ENCODE measurements at regions not wholly inside any gene's neighbourhood (a gene's known extent, or its start where the extent isn't known, plus 50 kb on each side); places are given as distances from the start of the nearest gene placed in this dataset.

- H3K36me3 ChIP-seq: no peaks in the 10 kb centered on the region
- intact Hi-C loops (cut with DNase I; ENCODE audit: low total_unique reads): no loop called here
- H3K9me3 ChIP-seq: no peaks in the 10 kb centered on the region
- DNase-seq (no peak), ATAC-seq (no peak)
- TF ChIP-seq, protein P1, sequence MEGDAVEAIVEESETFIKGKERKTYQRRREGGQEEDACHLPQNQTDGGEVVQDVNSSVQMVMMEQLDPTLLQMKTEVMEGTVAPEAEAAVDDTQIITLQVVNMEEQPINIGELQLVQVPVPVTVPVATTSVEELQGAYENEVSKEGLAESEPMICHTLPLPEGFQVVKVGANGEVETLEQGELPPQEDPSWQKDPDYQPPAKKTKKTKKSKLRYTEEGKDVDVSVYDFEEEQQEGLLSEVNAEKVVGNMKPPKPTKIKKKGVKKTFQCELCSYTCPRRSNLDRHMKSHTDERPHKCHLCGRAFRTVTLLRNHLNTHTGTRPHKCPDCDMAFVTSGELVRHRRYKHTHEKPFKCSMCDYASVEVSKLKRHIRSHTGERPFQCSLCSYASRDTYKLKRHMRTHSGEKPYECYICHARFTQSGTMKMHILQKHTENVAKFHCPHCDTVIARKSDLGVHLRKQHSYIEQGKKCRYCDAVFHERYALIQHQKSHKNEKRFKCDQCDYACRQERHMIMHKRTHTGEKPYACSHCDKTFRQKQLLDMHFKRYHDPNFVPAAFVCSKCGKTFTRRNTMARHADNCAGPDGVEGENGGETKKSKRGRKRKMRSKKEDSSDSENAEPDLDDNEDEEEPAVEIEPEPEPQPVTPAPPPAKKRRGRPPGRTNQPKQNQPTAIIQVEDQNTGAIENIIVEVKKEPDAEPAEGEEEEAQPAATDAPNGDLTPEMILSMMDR (IDR thresholded peaks at IDR 0.05 in 4 of 5, conservative IDR thresholded peaks at IDR 0.05 in 1 of 5): no peak
- no peak for TF ChIP-seq POLR2A (IDR thresholded peaks at IDR 0.05)
- H3K27me3 ChIP-seq: no peaks in the 10 kb centered on the region
- peaks cover 20 to 43% of the 10 kb centered on the region in 2 donors for H3K4me1 ChIP-seq
- in situ Hi-C loops (cut with MboI; ENCODE audit: low sequenced_read_pairs in 4 of 4): no loop called here
- H3K27ac ChIP-seq: no peak overlapping the region
- H3K4me3 ChIP-seq: no peak overlapping the region
Observed at GRCh38 chr3:194874783-194875182, 189.1 kb downstream of the FAM43A start.

DNA sequence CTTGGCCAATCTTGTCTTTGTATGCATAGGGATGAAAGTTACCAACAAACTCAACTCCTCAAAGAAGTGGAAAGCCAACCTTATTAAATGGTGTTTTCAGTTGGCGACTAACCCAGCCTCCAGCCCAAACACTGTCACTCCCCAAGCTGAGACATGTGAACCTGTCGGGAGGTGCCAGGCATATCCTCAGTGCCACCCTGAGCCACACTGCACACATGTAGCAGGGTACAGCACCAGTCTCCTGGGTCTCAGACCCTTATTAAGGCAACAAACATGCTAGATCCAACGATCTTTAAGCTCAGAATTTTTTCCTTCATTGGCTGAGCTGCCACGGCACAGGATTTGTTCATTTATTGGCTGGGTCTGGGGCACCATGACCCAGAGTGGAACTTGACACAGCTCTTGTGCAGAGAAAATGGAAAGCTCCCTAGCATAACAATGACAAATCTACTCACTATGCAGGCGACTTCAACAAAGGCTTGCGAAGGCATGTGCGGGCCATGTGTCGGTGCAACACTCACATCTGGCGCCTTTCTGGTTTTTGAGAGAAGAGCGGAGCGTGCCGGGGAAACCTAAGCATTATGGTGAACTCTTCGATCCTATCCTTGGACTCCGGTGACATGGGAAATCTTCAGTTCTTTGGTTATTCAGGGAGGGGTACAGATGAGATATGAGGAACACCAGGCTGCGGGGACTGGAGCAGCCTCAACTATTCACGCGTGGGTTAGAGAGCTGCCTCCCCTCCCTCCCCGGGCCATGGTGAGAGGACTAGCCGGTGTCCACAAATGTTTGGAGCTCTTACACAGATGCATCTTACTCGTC, 190.1 kb downstream of the FAM43A start:
- Histone ChIP-seq H3K27ac (no peak overlapping the region), H3K4me1 (peaks cover 16 to 40% of the 10 kb centered on the region in 2 donors), H3K36me3 (no peaks in the 10 kb centered on the region), H3K27me3 (no peaks in the 10 kb centered on the region), H3K4me3 (no peak overlapping the region), H3K9me3 (no peaks in the 10 kb centered on the region)
- ATAC-seq (no peak), DNase-seq (no peak)
- intact Hi-C loops (cut with DNase I; ENCODE audit: low total_unique reads): no loop called here
- in situ Hi-C loops (cut with MboI; ENCODE audit: low sequenced_read_pairs in 4 of 4): no loop called here
- no peak for TF ChIP-seq POLR2A (IDR thresholded peaks at IDR 0.05)

GRCh38 chr3:194876403-194877095, 190.9 kb downstream of the FAM43A start:
- H3K4me1 ChIP-seq: peaks cover 10 to 37% of the 10 kb centered on the region in 2 donors
- no peak for DNase-seq
- in situ Hi-C loops (cut with MboI; ENCODE audit: low sequenced_read_pairs in 4 of 4): no loop called here
- no peaks in the 10 kb centered on the region for H3K9me3 ChIP-seq
- intact Hi-C loops (cut with DNase I; ENCODE audit: low total_unique reads): no loop called here
- no peak for TF ChIP-seq POLR2A (IDR thresholded peaks at IDR 0.05)
- TF ChIP-seq, protein P1 (IDR thresholded peaks at IDR 0.05 in 4 of 5, conservative IDR thresholded peaks at IDR 0.05 in 1 of 5): no peak
- no peak for ATAC-seq
- H3K4me3 ChIP-seq: no peak overlapping the region
- no peaks in the 10 kb centered on the region for H3K36me3 ChIP-seq
- H3K27ac ChIP-seq: peak overlapping the region in 2 of 4 donors; percentile 44 to 71
- H3K27me3 ChIP-seq: no peaks in the 10 kb centered on the region

- DNase-seq: no peak
- H3K4me1 ChIP-seq: peaks cover 5 to 28% of the 10 kb centered on the region in 2 donors
- peak in 1 of 2 donors; percentile 13 for ATAC-seq
Observed at GRCh38 chr3:194877291-194878119, 191.8 kb downstream of the FAM43A start.

More at GRCh38 chr3:194877291-194878119, 191.8 kb downstream of the FAM43A start:
- intact Hi-C loops (cut with DNase I; ENCODE audit: low total_unique reads): no loop called here
- H3K36me3 ChIP-seq: no peaks in the 10 kb centered on the region
- H3K27me3 ChIP-seq: no peaks in the 10 kb centered on the region
- H3K9me3 ChIP-seq: no peaks in the 10 kb centered on the region
- no peak overlapping the region for H3K4me3 ChIP-seq
- H3K27ac ChIP-seq: peak overlapping the region; percentile 18 to 71 (median 46)
- in situ Hi-C loops (cut with MboI; ENCODE audit: low sequenced_read_pairs in 4 of 4): no loop called here
- TF ChIP-seq, protein P1 (IDR thresholded peaks at IDR 0.05 in 4 of 5, conservative IDR thresholded peaks at IDR 0.05 in 1 of 5): no peak
- no peak for TF ChIP-seq POLR2A (IDR thresholded peaks at IDR 0.05)

Measured in gastrocnemius medialis (tissue), 4 donors.